CD14-positive monocyte (primary cell): ENCODE measurements at regions not wholly inside any gene's neighbourhood (a gene's known extent, or its start where the extent isn't known, plus 50 kb on each side); places are given as distances from the start of the nearest gene placed in this dataset.
A peak's percentile ranks its signal among the peaks of the same experiment; 100 is the strongest.

Experiments
- DNase-seq, 3 donors: peaks; one replicate each; pipeline ENCODE4 v3.0.0-alpha.2; 2011 to 2022
- H2AFZ ChIP-seq: 2 replicates; pipeline ENCODE4 v1.6.0; 2012; ENCODE audit warnings: mild to moderate bottlenecking, low read depth, low read length, inconsistent platforms; ENCODE audit not compliant: insufficient read depth, poor library complexity, severe bottlenecking
- H3K27ac ChIP-seq, 2 donors: 1 replicate in 1 of 2; 2 replicates in 1 of 2; pipeline ENCODE4 v1.5.1; 2012 to 2013; ENCODE audit warnings: low read length in 2 of 2, control low read depth in 1 of 2, inconsistent platforms in 1 of 2, low read depth in 1 of 2, mild to moderate bottlenecking in 1 of 2
- H3K27me3 ChIP-seq, 2 donors: one replicate each; pipeline versions ENCODE4 v1.6.0 to v1.6.1; 2011 to 2013; ENCODE audit warnings: low read length in 2 of 2; ENCODE audit not compliant: control insufficient read depth in 2 of 2, insufficient read depth in 2 of 2
- H3K36me3 ChIP-seq, 2 donors: replicated peaks in 1 of 2; 1 replicate in 1 of 2; 2 replicates in 1 of 2; pipeline versions ENCODE4 v1.5.1 to v1.6.1; 2012 to 2013; ENCODE audit warnings: low read length in 2 of 2, control low read depth in 1 of 2, inconsistent platforms in 1 of 2, mild to moderate bottlenecking in 1 of 2; ENCODE audit not compliant: insufficient read depth in 2 of 2, control insufficient read depth in 1 of 2
- H3K4me1 ChIP-seq, 2 donors: 1 replicate in 1 of 2; 2 replicates in 1 of 2; pipeline versions ENCODE4 v1.5.1 to v1.6.1; 2012 to 2013; ENCODE audit warnings: low read length in 2 of 2, control low read depth in 1 of 2, inconsistent platforms in 1 of 2, mild to moderate bottlenecking in 1 of 2, moderate library complexity in 1 of 2; ENCODE audit not compliant: insufficient read depth in 2 of 2, control insufficient read depth in 1 of 2
- H3K4me2 ChIP-seq: replicated peaks from 2 replicates; pipeline ENCODE3; 2012; ENCODE audit warnings: low read length, moderate library complexity, mild to moderate bottlenecking; ENCODE audit not compliant: poor library complexity, severe bottlenecking; ENCODE audit errors: extremely low read depth
- H3K4me3 ChIP-seq, 3 experiments: fragments of 200-600 bp in 1 of 3; sonication (generic) in 1 of 3; replicated peaks in 1 of 3; 1 replicate in 2 of 3; 2 replicates in 1 of 3; pipeline ENCODE4 v1.5.1; 2011 to 2013; ENCODE audit warnings: low read length in 3 of 3, mild to moderate bottlenecking in 3 of 3, control low read depth in 2 of 3, low read depth in 2 of 3, inconsistent platforms in 1 of 3, moderate library complexity in 1 of 3
- H3K79me2 ChIP-seq: 2 replicates; pipeline ENCODE4 v1.6.0; 2012; ENCODE audit warnings: mild to moderate bottlenecking, control low read depth, inconsistent platforms, low read length, moderate library complexity; ENCODE audit not compliant: insufficient read depth
- H3K9ac ChIP-seq: 2 replicates; pipeline ENCODE4 v1.6.0; 2017; ENCODE audit warnings: low read length, mild to moderate bottlenecking; ENCODE audit not compliant: insufficient read depth, poor library complexity, severe bottlenecking
- H3K9me3 ChIP-seq, 2 donors: replicated peaks in 1 of 2; 1 replicate in 1 of 2; 2 replicates in 1 of 2; pipeline versions ENCODE4 v1.5.1 to v1.6.1; 2012 to 2013; ENCODE audit warnings: low read length in 2 of 2, control low read depth in 1 of 2; ENCODE audit not compliant: control insufficient read depth in 1 of 2, insufficient read depth in 1 of 2
- H4K20me1 ChIP-seq: 2 replicates; pipeline ENCODE4 v1.6.0; 2012; ENCODE audit warnings: mild to moderate bottlenecking, low read length, control low read depth, moderate library complexity; ENCODE audit not compliant: insufficient read depth
- H3K27ac Mint-ChIP-seq, 7 donors: one replicate each; pipeline ENCODE4 v1.8.0; 2020; ENCODE audit warnings: mild to moderate bottlenecking in 7 of 7, mixed read lengths in 7 of 7, moderate library complexity in 6 of 7, inconsistent platforms in 2 of 7
- H3K27me3 Mint-ChIP-seq, 3 donors: one replicate each; pipeline ENCODE4 v1.8.0; 2021 to 2022; ENCODE audit warnings: low read depth in 3 of 3, mild to moderate bottlenecking in 3 of 3, mixed read lengths in 3 of 3, moderate library complexity in 3 of 3, inconsistent platforms in 1 of 3
- H3K36me3 Mint-ChIP-seq, 2 donors: one replicate each; pipeline ENCODE4 v1.8.0; 2020; ENCODE audit warnings: mixed read lengths in 2 of 2, inconsistent platforms in 1 of 2, mild to moderate bottlenecking in 1 of 2
- H3K4me1 Mint-ChIP-seq: one replicate; pipeline ENCODE4 v1.8.0; 2020; ENCODE audit warnings: mild to moderate bottlenecking, mixed read lengths
- H3K4me3 Mint-ChIP-seq, 2 donors: one replicate each; pipeline ENCODE4 v1.8.0; 2020; ENCODE audit warnings: mild to moderate bottlenecking in 2 of 2, mixed read lengths in 2 of 2, moderate library complexity in 1 of 2
- H3K9me3 Mint-ChIP-seq, 7 donors: one replicate each; pipeline ENCODE4 v1.8.0; 2020 to 2022; ENCODE audit warnings: mixed read lengths in 7 of 7, mild to moderate bottlenecking in 6 of 7, moderate library complexity in 6 of 7, inconsistent platforms in 2 of 7
- WGBS: methylation state at CpG from one replicate; pipeline ENCODE4 v1.1.5; 2013; ENCODE audit warnings: missing lambda C conversion rate; ENCODE audit not compliant: insufficient coverage; 5-methylcytosine and 5-hydroxymethylcytosine counted together
- intact Hi-C, 2 donors: fragments of 100-400 bp; cut with micrococcal nuclease; formaldehyde crosslinking; loops; one replicate each; pipeline versions ENCODE4 v1.15.0 to v1.15.1; 2023
- TF ChIP-seq, protein P1 (sequence below): fragments of 200-600 bp; IDR thresholded peaks from one replicate; pipeline ENCODE4 v1.8.0; 2022; ENCODE audit warnings: antibody characterized with exemption, mild to moderate bottlenecking

DNA sequence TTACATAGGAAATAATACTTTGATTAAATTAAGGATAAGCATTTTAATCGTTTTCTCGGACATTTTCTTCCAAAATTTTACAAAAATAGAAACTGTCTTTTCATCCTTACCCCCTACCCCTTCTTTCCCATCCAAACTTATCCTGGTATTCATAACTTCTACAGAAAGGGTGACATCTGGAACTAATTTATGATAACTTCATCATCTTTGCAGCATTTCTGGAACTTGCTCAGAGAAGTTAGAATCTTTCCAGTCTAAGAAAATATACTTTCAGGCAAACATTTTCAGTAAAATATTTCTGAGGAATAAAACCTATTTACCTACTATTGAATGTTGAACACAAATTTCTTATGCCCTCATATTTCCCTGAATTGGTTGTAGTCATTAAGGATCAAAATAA, 309.0 kb downstream of the MAN2A1 start:
- Mint-ChIP-seq H3K4me3 (no peak overlapping the region), H3K4me1 (peaks cover 22% of the 10 kb centered on the region), H3K27me3 (peaks cover 0 to 4% (median 2%) of the 10 kb centered on the region in 3 donors), H3K9me3 (peaks cover 0 to 3% (median 0%) of the 10 kb centered on the region in 7 donors), H3K27ac (no peak overlapping the region), H3K36me3 (no peaks in the 10 kb centered on the region)
- Histone ChIP-seq H3K4me2 (no peak overlapping the region), H3K36me3 (no peaks in the 10 kb centered on the region), H3K9me3 (no peaks in the 10 kb centered on the region), H3K27me3 (no peaks in the 10 kb centered on the region), H3K9ac (no peak overlapping the region), H2AFZ (no peak overlapping the region), H3K4me1 (peaks cover 14 to 15% of the 10 kb centered on the region in 2 donors), H4K20me1 (no peaks in the 10 kb centered on the region), H3K27ac (no peak overlapping the region), H3K79me2 (no peaks in the 10 kb centered on the region), H3K4me3 (no peak overlapping the region)
- no CpG with 5 or more reads among the region's 2 CpGs for WGBS
- TF ChIP-seq, protein P1, sequence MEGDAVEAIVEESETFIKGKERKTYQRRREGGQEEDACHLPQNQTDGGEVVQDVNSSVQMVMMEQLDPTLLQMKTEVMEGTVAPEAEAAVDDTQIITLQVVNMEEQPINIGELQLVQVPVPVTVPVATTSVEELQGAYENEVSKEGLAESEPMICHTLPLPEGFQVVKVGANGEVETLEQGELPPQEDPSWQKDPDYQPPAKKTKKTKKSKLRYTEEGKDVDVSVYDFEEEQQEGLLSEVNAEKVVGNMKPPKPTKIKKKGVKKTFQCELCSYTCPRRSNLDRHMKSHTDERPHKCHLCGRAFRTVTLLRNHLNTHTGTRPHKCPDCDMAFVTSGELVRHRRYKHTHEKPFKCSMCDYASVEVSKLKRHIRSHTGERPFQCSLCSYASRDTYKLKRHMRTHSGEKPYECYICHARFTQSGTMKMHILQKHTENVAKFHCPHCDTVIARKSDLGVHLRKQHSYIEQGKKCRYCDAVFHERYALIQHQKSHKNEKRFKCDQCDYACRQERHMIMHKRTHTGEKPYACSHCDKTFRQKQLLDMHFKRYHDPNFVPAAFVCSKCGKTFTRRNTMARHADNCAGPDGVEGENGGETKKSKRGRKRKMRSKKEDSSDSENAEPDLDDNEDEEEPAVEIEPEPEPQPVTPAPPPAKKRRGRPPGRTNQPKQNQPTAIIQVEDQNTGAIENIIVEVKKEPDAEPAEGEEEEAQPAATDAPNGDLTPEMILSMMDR = no peak
- DNase-seq = no peak
- intact Hi-C loops = no loop called here

- intact Hi-C loops = no loop called here
- Mint-ChIP-seq H3K9me3 (peaks cover 0 to 9% (median 3%) of the 10 kb centered on the region in 7 donors), H3K36me3 (no peaks in the 10 kb centered on the region), H3K4me1 (peaks cover 22% of the 10 kb centered on the region), H3K4me3 (no peak overlapping the region), H3K27ac (peak overlapping the region in 3 of 7 donors; percentile 41 to 92 (median 81)), H3K27me3 (peaks cover 0 to 4% (median 2%) of the 10 kb centered on the region in 3 donors)
- Histone ChIP-seq H3K9me3 (peaks cover 0 to 2% of the 10 kb centered on the region in 2 donors), H3K4me2 (no peak overlapping the region), H3K4me3 (no peak overlapping the region), H3K36me3 (no peaks in the 10 kb centered on the region), H3K27ac (peak overlapping the region in 1 of 2 donors; percentile 71), H2AFZ (no peak overlapping the region), H3K4me1 (peaks cover 14 to 15% of the 10 kb centered on the region in 2 donors), H4K20me1 (no peaks in the 10 kb centered on the region), H3K79me2 (no peaks in the 10 kb centered on the region), H3K9ac (no peak overlapping the region), H3K27me3 (no peaks in the 10 kb centered on the region)
- no CpG with 5 or more reads among the region's 1 CpG for WGBS
- TF ChIP-seq, protein P1 = no peak
- no peak for DNase-seq
Observed at GRCh38 chr5:110001648-110002047, 311.9 kb downstream of the MAN2A1 start.
